IPS DF 4.7 (cell line): ENCODE measurements at regions not wholly inside any gene's neighbourhood (a gene's known extent, or its start where the extent isn't known, plus 50 kb on each side); places are given as distances from the start of the nearest gene placed in this dataset.

Experiments
- DNase-seq: peaks from one replicate; pipeline ENCODE4 v3.0.0-alpha.2; 2013; ENCODE audit warnings: low spot score; ENCODE audit errors: extremely low read depth

DNA sequence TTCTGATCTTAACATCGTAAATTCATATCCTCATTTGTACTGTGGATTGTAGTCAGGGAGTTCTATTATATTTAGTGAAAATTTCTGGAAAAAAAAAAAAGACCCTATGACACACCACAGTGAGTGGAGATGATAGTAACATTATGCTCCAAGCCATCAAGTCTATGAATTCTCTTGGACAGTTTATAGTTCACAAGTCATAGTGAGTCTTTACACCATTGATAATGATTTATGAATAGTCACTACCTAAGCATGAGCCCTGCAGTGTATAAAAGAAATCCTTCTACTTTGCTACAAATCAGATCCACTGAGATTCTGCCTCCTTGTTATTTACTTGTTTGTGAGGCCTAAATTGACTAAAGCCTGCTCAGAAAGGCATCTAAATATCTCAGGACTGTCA, 772.2 kb upstream of the NOVA1 start:
- DNase-seq: no peak

GRCh38 chr14:27370775-27371174, 772.9 kb upstream of the NOVA1 start:
- no peak for DNase-seq

GRCh38 chr14:27371209-27371608, 773.4 kb upstream of the NOVA1 start:
- no peak for DNase-seq

GRCh38 chr14:27371868-27372267, 774.0 kb upstream of the NOVA1 start:
- DNase-seq: no peak

DNA sequence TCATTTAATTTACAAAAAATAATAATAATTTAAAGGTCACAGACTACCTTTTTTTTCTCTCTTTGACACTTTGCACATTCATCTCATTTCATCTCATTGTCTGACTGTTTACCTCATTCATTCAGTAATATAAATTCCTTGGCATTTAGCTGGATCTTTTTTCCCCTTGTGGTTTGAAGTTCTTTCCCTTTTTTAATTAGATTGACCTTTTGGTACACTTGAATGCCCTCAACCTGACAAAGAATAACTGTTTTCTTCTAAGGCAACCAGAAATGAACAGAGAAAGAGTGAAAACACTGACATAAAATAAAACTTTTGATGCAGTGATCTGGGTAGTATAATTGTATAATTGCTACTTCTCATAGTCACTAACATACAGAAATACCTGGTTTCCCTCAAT, 774.9 kb upstream of the NOVA1 start:
- no peak for DNase-seq

DNA sequence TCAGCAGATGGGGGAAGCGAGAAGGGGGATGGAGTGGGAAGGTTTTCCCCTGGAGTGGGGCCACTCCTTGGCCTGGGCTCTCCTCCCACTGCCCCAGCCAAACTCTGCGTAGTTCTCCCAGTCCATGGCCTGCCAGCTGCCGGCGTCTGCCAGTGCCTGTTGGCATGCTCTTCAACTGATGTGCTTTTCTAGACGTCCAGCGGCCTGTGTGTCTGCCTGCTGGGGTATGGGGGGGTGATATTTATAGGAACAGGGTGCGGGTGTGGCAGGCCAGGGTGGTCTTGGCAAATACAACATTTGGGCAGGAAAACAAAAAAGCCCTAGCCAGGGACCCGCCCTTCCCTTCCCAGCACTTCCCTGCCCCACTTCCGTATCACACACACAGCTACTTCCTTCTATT, 786.3 kb upstream of the NOVA1 start:
- no peak for DNase-seq

DNA sequence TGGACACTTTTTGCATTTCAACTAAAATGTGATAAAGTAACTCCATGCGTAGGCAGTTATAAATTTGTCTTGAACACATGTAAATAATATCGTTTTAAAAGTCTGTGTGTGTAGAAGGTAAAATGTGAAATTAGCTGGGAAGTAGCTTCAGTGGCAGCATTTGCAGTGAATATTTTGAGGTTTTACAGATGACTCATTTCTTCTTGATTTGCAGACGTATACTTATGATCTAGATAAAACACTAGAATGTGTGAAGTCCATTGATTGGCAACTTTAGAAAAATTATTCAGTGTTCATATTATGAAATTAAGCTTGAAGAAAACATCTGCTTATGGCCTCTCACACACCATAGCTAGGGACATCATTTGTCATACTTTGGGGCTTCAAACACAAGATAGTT, 788.6 kb upstream of the NOVA1 start:
- no peak for DNase-seq

DNA sequence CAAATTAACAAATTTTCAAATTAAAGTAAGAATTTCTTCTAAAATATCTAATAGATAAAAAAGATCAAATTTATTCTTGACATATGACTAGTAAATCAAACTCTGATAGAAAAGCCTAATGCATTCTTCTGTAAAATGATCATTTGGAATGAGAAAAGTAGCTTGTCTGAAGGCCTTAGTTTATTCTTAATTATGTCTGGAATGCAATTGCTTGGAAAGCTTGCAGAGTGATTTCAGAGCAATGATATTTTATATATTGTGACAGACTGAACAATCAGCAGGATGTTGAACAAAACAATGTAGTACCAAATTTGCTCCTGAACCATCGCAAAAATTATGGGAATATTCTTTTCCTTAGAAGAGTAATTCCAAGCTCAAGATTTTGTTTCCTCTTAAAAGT, 789.6 kb upstream of the NOVA1 start:
- no peak for DNase-seq

DNA sequence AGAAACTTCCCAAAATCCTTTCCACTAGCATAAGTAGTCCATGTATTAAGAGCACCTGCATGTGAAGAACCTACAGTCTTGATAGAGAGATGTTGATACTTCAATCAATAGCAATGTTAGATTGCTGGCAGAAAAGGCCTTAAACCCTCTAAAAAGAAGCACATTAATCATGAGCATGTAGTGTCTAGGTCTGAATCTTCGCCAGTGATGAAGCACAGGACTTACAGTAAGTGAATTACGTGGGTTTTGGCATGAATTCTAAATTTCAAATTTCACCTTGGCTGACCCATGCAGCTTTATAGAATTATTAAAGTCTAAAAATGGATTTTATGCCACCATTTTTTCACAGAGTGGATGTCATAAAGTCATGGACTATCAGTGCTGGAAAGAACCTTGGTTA, 791.6 kb upstream of the NOVA1 start:
- DNase-seq: no peak

- no peak for DNase-seq
These were observed 792.3 kb upstream of the NOVA1 start for GRCh38 chr14:27390155-27390554.

GRCh38 chr14:27391331-27391730, 793.5 kb upstream of the NOVA1 start:
- no peak for DNase-seq

GRCh38 chr14:27392153-27392552, 794.3 kb upstream of the NOVA1 start:
- DNase-seq: no peak

DNA sequence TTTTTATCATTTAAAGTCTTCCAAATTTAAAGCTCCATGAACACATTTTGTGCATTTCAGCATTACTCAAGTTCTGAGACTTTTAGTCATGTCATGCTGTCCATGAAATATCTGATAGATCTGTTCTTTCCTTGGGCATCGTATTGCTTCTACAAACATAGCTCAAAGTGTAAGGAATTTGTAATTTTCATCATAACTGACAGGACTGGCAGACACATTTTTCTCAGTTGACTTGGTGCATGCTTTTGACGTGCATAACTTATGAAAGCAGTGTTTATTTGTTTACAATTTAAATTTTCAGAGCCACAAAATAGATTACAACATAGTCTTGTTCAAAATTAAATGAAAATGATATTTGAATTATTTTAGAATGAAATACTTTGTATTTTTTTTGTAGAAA, 812.1 kb upstream of the NOVA1 start:
- no peak for DNase-seq

GRCh38 chr14:27410981-27411380, 813.1 kb upstream of the NOVA1 start:
- no peak for DNase-seq

- DNase-seq: no peak
These were observed 830.0 kb upstream of the NOVA1 start for GRCh38 chr14:27427796-27428195.

- no peak for DNase-seq
These were observed 838.3 kb upstream of the NOVA1 start for GRCh38 chr14:27435923-27436670.

DNA sequence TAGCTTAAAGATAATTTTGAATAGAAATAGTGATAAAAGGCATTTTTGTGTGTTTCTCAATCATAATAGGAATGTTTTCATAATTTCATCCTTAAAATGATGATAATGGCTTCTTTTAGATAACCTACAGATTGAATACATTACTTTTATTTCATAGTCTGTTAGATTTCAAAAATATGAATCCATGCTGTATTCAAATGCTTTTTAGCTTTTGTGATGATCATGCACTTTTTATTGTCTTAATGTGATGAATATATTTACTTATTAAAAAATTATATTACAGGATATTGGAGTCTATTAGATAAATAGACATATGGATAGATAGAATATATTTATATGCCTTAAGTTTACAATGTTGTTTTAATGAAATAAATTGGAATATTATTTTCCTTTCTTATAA, 886.8 kb upstream of the NOVA1 start:
- no peak for DNase-seq

GRCh38 chr14:27485193-27485592, 887.4 kb upstream of the NOVA1 start:
- DNase-seq: no peak

DNA sequence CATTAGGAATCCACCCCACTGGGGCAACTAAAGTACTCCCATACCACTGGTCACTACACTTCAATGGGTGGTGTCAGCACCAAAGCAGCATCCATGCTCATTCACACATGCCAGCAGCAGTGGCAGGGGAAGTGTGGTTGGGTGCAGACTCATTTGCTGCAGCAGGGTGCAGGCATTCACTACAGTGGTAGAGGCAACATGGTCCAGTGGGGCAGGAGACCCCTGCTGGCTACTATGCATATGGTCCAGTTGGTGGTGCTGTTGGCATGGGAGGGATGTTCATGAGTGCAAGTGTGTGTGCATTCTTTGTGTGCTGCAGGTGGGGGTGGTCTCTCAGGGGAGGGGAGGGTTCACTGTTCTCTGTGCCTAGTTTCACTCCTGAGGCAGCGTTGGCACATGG, 908.4 kb upstream of the NOVA1 start:
- DNase-seq: no peak

GRCh38 chr14:27528328-27528727, 930.5 kb upstream of the NOVA1 start:
- DNase-seq: no peak

DNA sequence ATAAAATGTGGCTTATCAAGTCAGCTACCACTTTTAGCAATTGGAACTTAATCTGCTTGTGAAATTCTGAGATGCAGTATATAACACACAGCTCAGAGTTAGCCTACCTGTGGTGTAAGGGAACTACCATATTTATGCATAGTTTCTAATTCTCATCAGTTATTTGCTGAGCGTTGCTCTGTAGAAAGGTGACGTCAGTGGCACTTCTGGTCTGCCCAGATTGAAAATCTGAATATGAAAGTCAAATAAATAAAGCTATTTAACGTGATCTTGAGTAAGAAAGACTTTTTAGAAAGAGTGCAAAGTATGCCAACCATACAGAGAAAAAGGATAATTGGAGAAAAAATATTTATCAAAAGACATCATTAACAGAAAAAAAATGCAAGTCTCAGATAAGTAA, 938.9 kb upstream of the NOVA1 start:
- no peak for DNase-seq

DNA sequence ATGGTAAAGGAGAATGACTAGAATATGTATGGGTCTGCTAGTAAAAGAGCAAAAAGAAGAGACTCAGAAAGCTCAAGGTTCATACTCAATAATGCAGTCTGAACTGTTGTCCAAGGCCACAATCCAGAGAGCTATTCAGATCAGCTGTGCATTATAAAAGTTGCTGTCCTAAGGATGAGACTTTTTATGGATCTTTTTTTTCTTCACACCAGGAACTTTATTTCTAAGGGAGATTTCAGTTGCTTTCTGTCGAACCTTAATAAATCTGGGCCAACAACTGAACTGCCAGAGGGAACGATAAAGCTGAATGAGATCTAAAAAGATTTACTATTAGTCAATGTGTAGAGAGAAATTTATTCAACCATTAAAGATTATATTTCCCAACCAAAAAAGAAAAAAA, 948.3 kb upstream of the NOVA1 start:
- no peak for DNase-seq

GRCh38 chr14:27553790-27554189, 956.0 kb upstream of the NOVA1 start:
- no peak for DNase-seq

GRCh38 chr14:27557445-27557844, 959.6 kb upstream of the NOVA1 start:
- DNase-seq: no peak
